ENCODE measurements at regions not wholly inside any gene's neighbourhood (a gene's known extent, or its start where the extent isn't known, plus 50 kb on each side); places are given as distances from the start of the nearest gene placed in this dataset.

GRCh38 chr3:19735111-19735510 is 198.9 kb downstream of the EFHB start:
- no peak for TF ChIP-seq FOSL1 (IDR thresholded peaks at IDR 0.05; ENCODE audit: low read depth)
- TF ChIP-seq EZH2phosphoT487 (IDR thresholded peaks at IDR 0.05; ENCODE audit: borderline replicate concordance): no peak
- TF ChIP-seq RAD21 (IDR thresholded peaks at IDR 0.05; ENCODE audit: low read depth): no peak
- TF ChIP-seq, protein P1, sequence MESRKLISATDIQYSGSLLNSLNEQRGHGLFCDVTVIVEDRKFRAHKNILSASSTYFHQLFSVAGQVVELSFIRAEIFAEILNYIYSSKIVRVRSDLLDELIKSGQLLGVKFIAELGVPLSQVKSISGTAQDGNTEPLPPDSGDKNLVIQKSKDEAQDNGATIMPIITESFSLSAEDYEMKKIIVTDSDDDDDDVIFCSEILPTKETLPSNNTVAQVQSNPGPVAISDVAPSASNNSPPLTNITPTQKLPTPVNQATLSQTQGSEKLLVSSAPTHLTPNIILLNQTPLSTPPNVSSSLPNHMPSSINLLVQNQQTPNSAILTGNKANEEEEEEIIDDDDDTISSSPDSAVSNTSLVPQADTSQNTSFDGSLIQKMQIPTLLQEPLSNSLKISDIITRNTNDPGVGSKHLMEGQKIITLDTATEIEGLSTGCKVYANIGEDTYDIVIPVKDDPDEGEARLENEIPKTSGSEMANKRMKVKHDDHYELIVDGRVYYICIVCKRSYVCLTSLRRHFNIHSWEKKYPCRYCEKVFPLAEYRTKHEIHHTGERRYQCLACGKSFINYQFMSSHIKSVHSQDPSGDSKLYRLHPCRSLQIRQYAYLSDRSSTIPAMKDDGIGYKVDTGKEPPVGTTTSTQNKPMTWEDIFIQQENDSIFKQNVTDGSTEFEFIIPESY (IDR thresholded peaks at IDR 0.05; ENCODE audit: extremely low read depth, insufficient replicate concordance, low read length): no peak
- no peak for TF ChIP-seq POLR2A (IDR thresholded peaks at IDR 0.05; ENCODE audit: borderline replicate concordance, extremely low read depth, insufficient read depth, insufficient read length)
- TF ChIP-seq, protein P2, sequence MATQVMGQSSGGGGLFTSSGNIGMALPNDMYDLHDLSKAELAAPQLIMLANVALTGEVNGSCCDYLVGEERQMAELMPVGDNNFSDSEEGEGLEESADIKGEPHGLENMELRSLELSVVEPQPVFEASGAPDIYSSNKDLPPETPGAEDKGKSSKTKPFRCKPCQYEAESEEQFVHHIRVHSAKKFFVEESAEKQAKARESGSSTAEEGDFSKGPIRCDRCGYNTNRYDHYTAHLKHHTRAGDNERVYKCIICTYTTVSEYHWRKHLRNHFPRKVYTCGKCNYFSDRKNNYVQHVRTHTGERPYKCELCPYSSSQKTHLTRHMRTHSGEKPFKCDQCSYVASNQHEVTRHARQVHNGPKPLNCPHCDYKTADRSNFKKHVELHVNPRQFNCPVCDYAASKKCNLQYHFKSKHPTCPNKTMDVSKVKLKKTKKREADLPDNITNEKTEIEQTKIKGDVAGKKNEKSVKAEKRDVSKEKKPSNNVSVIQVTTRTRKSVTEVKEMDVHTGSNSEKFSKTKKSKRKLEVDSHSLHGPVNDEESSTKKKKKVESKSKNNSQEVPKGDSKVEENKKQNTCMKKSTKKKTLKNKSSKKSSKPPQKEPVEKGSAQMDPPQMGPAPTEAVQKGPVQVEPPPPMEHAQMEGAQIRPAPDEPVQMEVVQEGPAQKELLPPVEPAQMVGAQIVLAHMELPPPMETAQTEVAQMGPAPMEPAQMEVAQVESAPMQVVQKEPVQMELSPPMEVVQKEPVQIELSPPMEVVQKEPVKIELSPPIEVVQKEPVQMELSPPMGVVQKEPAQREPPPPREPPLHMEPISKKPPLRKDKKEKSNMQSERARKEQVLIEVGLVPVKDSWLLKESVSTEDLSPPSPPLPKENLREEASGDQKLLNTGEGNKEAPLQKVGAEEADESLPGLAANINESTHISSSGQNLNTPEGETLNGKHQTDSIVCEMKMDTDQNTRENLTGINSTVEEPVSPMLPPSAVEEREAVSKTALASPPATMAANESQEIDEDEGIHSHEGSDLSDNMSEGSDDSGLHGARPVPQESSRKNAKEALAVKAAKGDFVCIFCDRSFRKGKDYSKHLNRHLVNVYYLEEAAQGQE (IDR thresholded peaks at IDR 0.05; ENCODE audit: low read depth): no peak
- no peak for TF ChIP-seq POLR2AphosphoS5 (IDR thresholded peaks at IDR 0.05; ENCODE audit: low read depth, low read length)
- TF ChIP-seq ZFX (IDR thresholded peaks at IDR 0.05): no peak
- TF ChIP-seq, protein P3, sequence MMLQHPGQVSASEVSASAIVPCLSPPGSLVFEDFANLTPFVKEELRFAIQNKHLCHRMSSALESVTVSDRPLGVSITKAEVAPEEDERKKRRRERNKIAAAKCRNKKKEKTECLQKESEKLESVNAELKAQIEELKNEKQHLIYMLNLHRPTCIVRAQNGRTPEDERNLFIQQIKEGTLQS (IDR thresholded peaks at IDR 0.05): no peak
- TF ChIP-seq CEBPB (IDR thresholded peaks at IDR 0.05; ENCODE audit: low read depth): no peak
- no peaks in the 10 kb centered on the region for H3K9me3 ChIP-seq (ENCODE audit: control insufficient read depth in 1 of 2, insufficient read depth in 1 of 2, low read depth in 1 of 2, low read length in 2 of 2)
- ChIA-PET RAD21 (ENCODE audit: low non-redundant PET in 1 of 2, low total read pairs in 2 of 2, uncharacterized antibody in 2 of 2, unreplicated experiment in 2 of 2) (no interaction called here), POLR2A (no interaction called here), CTCF (no interaction called here)
- no peaks in the 10 kb centered on the region for H4K20me1 ChIP-seq (ENCODE audit: insufficient read depth)
- H3K27ac ChIP-seq (ENCODE audit: low read depth, low read length): no peak overlapping the region
- H3K9me2 ChIP-seq (ENCODE audit: insufficient read depth): no peaks in the 10 kb centered on the region; the same call in 1 of the 2 replicates
- no peak overlapping the region for H3K9ac ChIP-seq (ENCODE audit: low read length)
- intact Hi-C loops (cut with micrococcal nuclease): no loop called here
- H3K4me2 ChIP-seq (ENCODE audit: low read length): no peak overlapping the region
- no peak overlapping the region for H3K4me3 ChIP-seq (replicated peaks in 1 of 2; ENCODE audit: low read depth in 1 of 2, low read length in 2 of 2)
- H3K79me2 ChIP-seq (ENCODE audit: insufficient read depth, low read length): no peaks in the 10 kb centered on the region
- DNase-seq (ENCODE audit: low read depth, low spot score) (no peak), ATAC-seq (no peak)
- no peak overlapping the region for H2AFZ ChIP-seq (ENCODE audit: low read depth, low read length, poor library complexity, severe bottlenecking)
- H3K27me3 ChIP-seq (ENCODE audit: insufficient read depth, low read length): no peaks in the 10 kb centered on the region
- H3K36me3 ChIP-seq (ENCODE audit: control insufficient read depth in 1 of 2, insufficient read depth in 2 of 2, low read length in 2 of 2): no peaks in the 10 kb centered on the region
- BruUV-seq (replicated peaks): no TSS peak
- no peaks in the 10 kb centered on the region for H3K4me1 ChIP-seq (ENCODE audit: control insufficient read depth in 1 of 2, insufficient read depth in 2 of 2, low read length in 2 of 2)

Measured in HCT116 (cell line).